D721Med (cell line): ENCODE measurements at regions not wholly inside any gene's neighbourhood (a gene's known extent, or its start where the extent isn't known, plus 50 kb on each side); places are given as distances from the start of the nearest gene placed in this dataset.

Experiments used
- DNase-seq: peaks from one replicate; pipeline ENCODE4 v3.0.0; 2011; ENCODE audit warnings: low spot score; ENCODE audit not compliant: insufficient read length
- FAIRE-seq: peaks from 2 replicates; lab custom pipeline; 2011; peaks lifted over from hg19 to GRCh38; lab: Jason Lieb, UNC
- CTCF ChIP-seq: IDR thresholded peaks from 2 replicates; pipeline ENCODE4 v1.5.1; 2012; ENCODE audit warnings: mild to moderate bottlenecking, control low read depth; ENCODE audit not compliant: insufficient read depth; ENCODE audit errors: missing control alignments

GRCh38 chr17:45646288-45646988 is 137.7 kb upstream of the CRHR1 start:
- DNase-seq = no peak
- no peak for FAIRE-seq
- no peak for TF ChIP-seq CTCF

- TF ChIP-seq CTCF = peak; percentile 40
- FAIRE-seq (no peak), DNase-seq (no peak)
These were observed 135.5 kb upstream of the CRHR1 start for GRCh38 chr17:45648642-45649041.

- FAIRE-seq (no peak), DNase-seq (no peak)
- TF ChIP-seq CTCF = no peak
These were observed 134.3 kb upstream of the CRHR1 start for GRCh38 chr17:45649796-45650195.

- FAIRE-seq = no peak
- no peak for DNase-seq
- no peak for TF ChIP-seq CTCF
These were observed 133.6 kb upstream of the CRHR1 start for GRCh38 chr17:45650561-45650960.

GRCh38 chr17:45651145-45651709 is 132.9 kb upstream of the CRHR1 start:
- TF ChIP-seq CTCF = no peak
- no peak for FAIRE-seq
- no peak for DNase-seq

- TF ChIP-seq CTCF = no peak
- no peak for DNase-seq
- FAIRE-seq = no peak
These were observed 130.5 kb upstream of the CRHR1 start for GRCh38 chr17:45653616-45654015.

GRCh38 chr17:45656527-45657181 is 127.5 kb upstream of the CRHR1 start:
- no peak for DNase-seq
- no peak for TF ChIP-seq CTCF

More at GRCh38 chr17:45656527-45657181, 127.5 kb upstream of the CRHR1 start:
- peak; percentile 60 for FAIRE-seq
